ENCODE measurements at regions not wholly inside any gene's neighbourhood (a gene's known extent, or its start where the extent isn't known, plus 50 kb on each side); places are given as distances from the start of the nearest gene placed in this dataset.

DNA sequence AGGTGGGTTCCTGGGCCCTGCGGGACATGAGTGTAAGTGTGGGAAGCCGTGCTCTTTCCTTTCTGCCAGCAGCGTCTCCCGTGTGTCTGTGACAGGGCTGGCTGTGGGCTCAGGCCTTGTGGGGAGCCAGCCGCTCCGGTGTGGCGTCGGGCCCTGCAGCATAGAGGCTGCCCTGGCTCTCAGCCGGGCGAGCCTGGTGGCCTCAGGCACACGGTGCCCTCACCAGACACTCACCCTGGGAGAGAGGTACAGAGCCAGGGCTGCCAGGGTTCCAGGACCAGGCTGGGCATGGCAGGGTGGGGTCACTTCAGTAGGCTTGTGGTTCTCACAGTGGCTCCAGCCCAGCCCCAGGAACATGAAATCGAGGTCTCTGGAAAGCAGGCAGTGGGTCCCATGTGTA is 324.8 kb downstream of the TEX29 start:
- ChIA-PET CTCF (no interaction called here), POLR2A (no interaction called here)
- Histone ChIP-seq H3K27me3 (ENCODE audit: control insufficient read depth, insufficient read depth, low read length) (no peaks in the 10 kb centered on the region), H3K4me3 (ENCODE audit: low read depth, low read length) (no peak overlapping the region), H3K36me3 (ENCODE audit: control insufficient read depth, insufficient read depth, low read length) (no peaks in the 10 kb centered on the region)
- TF ChIP-seq, protein P1, sequence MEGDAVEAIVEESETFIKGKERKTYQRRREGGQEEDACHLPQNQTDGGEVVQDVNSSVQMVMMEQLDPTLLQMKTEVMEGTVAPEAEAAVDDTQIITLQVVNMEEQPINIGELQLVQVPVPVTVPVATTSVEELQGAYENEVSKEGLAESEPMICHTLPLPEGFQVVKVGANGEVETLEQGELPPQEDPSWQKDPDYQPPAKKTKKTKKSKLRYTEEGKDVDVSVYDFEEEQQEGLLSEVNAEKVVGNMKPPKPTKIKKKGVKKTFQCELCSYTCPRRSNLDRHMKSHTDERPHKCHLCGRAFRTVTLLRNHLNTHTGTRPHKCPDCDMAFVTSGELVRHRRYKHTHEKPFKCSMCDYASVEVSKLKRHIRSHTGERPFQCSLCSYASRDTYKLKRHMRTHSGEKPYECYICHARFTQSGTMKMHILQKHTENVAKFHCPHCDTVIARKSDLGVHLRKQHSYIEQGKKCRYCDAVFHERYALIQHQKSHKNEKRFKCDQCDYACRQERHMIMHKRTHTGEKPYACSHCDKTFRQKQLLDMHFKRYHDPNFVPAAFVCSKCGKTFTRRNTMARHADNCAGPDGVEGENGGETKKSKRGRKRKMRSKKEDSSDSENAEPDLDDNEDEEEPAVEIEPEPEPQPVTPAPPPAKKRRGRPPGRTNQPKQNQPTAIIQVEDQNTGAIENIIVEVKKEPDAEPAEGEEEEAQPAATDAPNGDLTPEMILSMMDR (IDR thresholded peaks at IDR 0.05; ENCODE audit: insufficient read depth, low read depth, low read length): no peak
- no peak for DNase-seq (ENCODE audit: low read depth)

DNA sequence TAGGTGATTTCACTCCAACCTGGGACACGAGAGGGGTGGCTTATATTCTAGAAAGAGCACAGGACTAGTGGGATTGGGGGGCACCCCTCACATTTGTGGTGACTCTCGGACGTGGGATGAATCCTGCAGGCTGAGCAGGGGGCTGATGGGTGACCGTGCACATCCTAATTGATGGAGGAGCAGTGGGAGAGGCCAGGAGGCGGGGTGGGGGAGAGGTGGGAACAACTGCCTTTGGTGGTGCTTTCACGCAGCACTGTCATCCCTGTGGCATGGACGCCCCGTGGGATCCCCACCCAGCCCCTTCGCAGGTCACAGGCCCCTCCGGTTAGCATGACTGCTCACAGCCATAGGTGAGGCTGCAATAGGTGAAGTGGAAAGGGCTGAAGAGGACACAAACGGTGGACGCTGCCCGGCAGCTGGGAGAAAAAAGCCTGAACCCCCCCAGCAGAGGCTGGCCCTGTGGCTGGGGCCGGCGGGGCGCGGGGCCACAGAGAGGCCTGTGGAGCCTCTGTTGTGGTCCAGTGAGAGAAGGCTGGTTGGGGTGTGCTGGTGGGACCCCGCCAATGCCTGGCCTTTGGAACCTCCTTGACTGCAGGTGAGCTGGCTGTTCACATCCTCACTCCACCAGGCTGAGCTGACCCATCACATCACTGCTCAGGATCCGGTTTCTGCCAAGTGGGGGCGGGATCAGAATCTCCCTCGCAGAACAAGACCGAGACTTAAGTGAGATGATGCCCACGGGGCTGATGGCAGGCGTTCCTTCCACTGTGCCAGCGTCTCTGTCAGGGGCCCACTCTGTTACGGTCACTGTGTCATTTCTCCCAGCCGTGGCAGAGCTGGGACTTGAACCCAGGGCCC is 325.4 kb downstream of the TEX29 start:
- ChIA-PET CTCF (no interaction called here), POLR2A (no interaction called here)
- Histone ChIP-seq H3K27me3 (ENCODE audit: control insufficient read depth, insufficient read depth, low read length) (no peaks in the 10 kb centered on the region), H3K36me3 (ENCODE audit: control insufficient read depth, insufficient read depth, low read length) (no peaks in the 10 kb centered on the region), H3K4me3 (ENCODE audit: low read depth, low read length) (no peak overlapping the region)
- no peak for DNase-seq (ENCODE audit: low read depth)
- TF ChIP-seq, protein P1 (IDR thresholded peaks at IDR 0.05; ENCODE audit: insufficient read depth, low read depth, low read length): no peak

DNA sequence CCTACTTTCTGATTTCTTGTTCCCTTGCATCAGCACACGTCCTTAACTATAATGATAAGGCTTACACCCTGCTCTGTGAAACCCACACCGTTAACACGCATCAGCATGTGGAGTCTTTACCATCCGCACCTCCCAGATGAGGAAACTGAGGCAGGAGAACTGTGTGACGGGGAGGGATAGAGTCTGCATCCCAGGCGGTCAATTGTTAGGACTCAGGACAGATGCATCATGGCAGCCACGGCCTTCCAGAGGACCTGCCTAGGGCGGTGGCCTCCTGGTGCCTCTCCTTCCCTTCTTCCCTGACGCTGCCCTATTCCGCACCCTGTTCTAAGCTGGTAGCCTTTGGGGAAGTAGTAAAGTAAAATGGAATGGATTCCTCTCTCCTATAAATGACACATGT is 326.0 kb downstream of the TEX29 start:
- POLR2A ChIA-PET: no interaction called here
- no peaks in the 10 kb centered on the region for H3K36me3 ChIP-seq (ENCODE audit: control insufficient read depth, insufficient read depth, low read length)
- CTCF ChIA-PET: no interaction called here
- TF ChIP-seq, protein P1 (IDR thresholded peaks at IDR 0.05; ENCODE audit: insufficient read depth, low read depth, low read length): no peak
- no peak for DNase-seq (ENCODE audit: low read depth)
- no peak overlapping the region for H3K4me3 ChIP-seq (ENCODE audit: low read depth, low read length)
- no peaks in the 10 kb centered on the region for H3K27me3 ChIP-seq (ENCODE audit: control insufficient read depth, insufficient read depth, low read length)

DNA sequence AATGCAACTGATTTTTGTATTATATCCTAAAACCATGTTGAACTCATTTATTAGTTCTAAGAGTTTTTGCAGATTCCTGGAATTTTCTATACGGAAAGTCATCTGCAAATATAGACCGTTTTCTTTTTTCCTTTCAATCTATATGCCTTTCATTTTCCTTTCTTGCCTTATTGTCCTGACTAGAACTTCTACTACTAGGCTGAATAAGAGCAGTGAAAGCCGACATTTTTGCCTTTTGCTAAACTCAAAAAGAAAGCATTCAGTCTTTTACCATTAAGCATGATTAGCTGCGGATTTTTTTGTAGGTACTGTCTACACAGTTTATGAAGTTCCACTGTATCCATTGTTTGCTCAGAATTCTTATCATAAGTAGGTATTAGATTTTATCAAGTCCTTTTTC is 328.4 kb downstream of the TEX29 start:
- CTCF ChIA-PET: no interaction called here
- POLR2A ChIA-PET: no interaction called here
- DNase-seq (ENCODE audit: low read depth): no peak
- Histone ChIP-seq H3K4me3 (ENCODE audit: low read depth, low read length) (no peak overlapping the region), H3K36me3 (ENCODE audit: control insufficient read depth, insufficient read depth, low read length) (no peaks in the 10 kb centered on the region), H3K27me3 (ENCODE audit: control insufficient read depth, insufficient read depth, low read length) (no peaks in the 10 kb centered on the region)
- TF ChIP-seq, protein P1 (IDR thresholded peaks at IDR 0.05; ENCODE audit: insufficient read depth, low read depth, low read length): no peak

DNA sequence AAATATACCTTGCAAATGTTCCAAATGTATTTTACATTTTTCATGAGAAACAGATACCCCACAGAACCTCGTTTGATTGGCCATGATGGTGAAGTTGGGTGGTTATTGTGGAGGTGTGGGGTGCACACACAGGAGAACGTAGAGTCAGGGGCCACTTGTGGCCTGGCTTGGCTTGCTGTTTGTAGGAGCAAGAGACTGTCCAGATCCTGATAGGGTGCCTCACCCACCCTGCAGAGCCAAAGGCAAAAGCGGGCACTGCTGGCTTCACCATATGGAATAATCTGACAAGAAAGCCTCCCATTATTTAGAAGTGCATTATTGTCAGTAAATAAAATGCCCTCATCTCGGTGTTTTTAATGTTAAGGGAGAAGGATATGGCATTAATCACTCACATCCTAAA is 330.2 kb downstream of the TEX29 start:
- CTCF ChIA-PET: no interaction called here

More for the DNA sequence above, 330.2 kb downstream of the TEX29 start:
- no peak for DNase-seq (ENCODE audit: low read depth)
- Histone ChIP-seq H3K27me3 (ENCODE audit: control insufficient read depth, insufficient read depth, low read length) (no peaks in the 10 kb centered on the region), H3K4me3 (ENCODE audit: low read depth, low read length) (no peak overlapping the region), H3K36me3 (ENCODE audit: control insufficient read depth, insufficient read depth, low read length) (no peaks in the 10 kb centered on the region)
- POLR2A ChIA-PET: no interaction called here
- TF ChIP-seq, protein P1 (IDR thresholded peaks at IDR 0.05; ENCODE audit: insufficient read depth, low read depth, low read length): no peak
